ENCODE measurements at regions not wholly inside any gene's neighbourhood (a gene's known extent, or its start where the extent isn't known, plus 50 kb on each side); places are given as distances from the start of the nearest gene placed in this dataset.
A peak's percentile ranks its signal among the peaks of the same experiment; 100 is the strongest.

DNA sequence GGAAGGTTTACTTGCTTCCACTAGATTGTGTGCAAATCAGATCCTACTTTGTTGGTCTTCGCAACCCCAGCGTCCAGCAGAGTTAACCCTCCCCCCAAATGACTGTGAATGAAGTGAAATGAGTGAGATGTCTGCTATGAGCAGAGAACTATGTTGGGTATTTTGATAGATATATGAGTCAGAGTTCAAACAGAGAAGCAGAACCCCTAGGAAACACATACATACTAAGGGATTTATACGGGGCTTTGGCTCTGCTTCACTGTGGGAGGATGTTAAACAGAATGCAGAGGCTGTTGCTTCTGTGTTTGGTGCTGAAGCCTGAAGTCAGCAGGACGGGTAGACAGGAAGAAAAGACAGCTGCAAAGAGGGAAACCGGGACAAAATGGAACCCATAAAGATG is 197.0 kb downstream of the MZT1 start:
- 0 out of 3 replicates have a peak, but pooled peaks have one; percentile 23 for ATAC-seq (ENCODE audit: low read depth)
- H3K36me3 ChIP-seq (ENCODE audit: low read depth): no peaks in the 10 kb centered on the region
- H3K9me3 ChIP-seq (ENCODE audit: severe bottlenecking): no peaks in the 10 kb centered on the region
- TF ChIP-seq CTCF (IDR thresholded peaks at IDR 0.05; ENCODE audit: poor library complexity, severe bottlenecking): no peak
- H3K27me3 ChIP-seq (ENCODE audit: insufficient read depth, poor library complexity, severe bottlenecking): no peaks in the 10 kb centered on the region
- DNase-seq (ENCODE audit: low spot score): no peak
- no peak overlapping the region for H3K27ac ChIP-seq (ENCODE audit: poor library complexity, severe bottlenecking)
- no peaks in the 10 kb centered on the region for H3K4me1 ChIP-seq (ENCODE audit: insufficient read depth, poor library complexity, severe bottlenecking)
- no peak overlapping the region for H3K4me3 ChIP-seq (ENCODE audit: severe bottlenecking)

GRCh38 chr13:72527333-72527732 is 200.1 kb downstream of the MZT1 start:
- TF ChIP-seq CTCF (IDR thresholded peaks at IDR 0.05; ENCODE audit: poor library complexity, severe bottlenecking): no peak
- DNase-seq (ENCODE audit: low spot score): no peak
- Histone ChIP-seq H3K9me3 (ENCODE audit: severe bottlenecking) (no peaks in the 10 kb centered on the region), H3K27me3 (ENCODE audit: insufficient read depth, poor library complexity, severe bottlenecking) (no peaks in the 10 kb centered on the region), H3K4me1 (ENCODE audit: insufficient read depth, poor library complexity, severe bottlenecking) (no peaks in the 10 kb centered on the region), H3K36me3 (ENCODE audit: low read depth) (no peaks in the 10 kb centered on the region), H3K27ac (ENCODE audit: poor library complexity, severe bottlenecking) (no peak overlapping the region), H3K4me3 (ENCODE audit: severe bottlenecking) (no peak overlapping the region)
- no peak for ATAC-seq (ENCODE audit: low read depth)

- no peaks in the 10 kb centered on the region for H3K36me3 ChIP-seq (ENCODE audit: low read depth)
- DNase-seq (ENCODE audit: low spot score) (no peak), ATAC-seq (ENCODE audit: low read depth) (no peak)
- H3K4me1 ChIP-seq (ENCODE audit: insufficient read depth, poor library complexity, severe bottlenecking): no peaks in the 10 kb centered on the region
- H3K27me3 ChIP-seq (ENCODE audit: insufficient read depth, poor library complexity, severe bottlenecking): no peaks in the 10 kb centered on the region
- no peak overlapping the region for H3K27ac ChIP-seq (ENCODE audit: poor library complexity, severe bottlenecking)
- no peak for TF ChIP-seq CTCF (IDR thresholded peaks at IDR 0.05; ENCODE audit: poor library complexity, severe bottlenecking)
- no peak overlapping the region for H3K4me3 ChIP-seq (ENCODE audit: severe bottlenecking)
- no peaks in the 10 kb centered on the region for H3K9me3 ChIP-seq (ENCODE audit: severe bottlenecking)
These were observed 203.8 kb downstream of the MZT1 start for GRCh38 chr13:72523593-72523992.

DNA sequence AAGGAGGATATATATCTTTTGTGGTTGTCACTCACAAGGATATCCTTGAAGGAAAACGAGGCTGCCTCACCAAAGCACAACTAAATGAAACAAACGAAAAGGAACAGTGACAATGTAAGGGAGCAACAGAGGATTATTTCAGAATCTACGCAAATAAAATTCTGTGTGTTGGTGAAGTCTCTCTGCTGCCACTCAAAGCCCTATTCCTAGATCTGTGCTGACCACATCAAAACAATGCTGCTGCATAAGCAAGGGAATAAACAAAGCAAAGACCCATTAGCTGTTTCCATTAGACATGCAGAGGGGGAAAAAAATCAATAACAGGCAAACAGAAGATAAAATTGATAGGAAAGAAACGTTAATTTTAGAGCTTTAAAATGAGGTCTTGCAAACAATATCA is 204.4 kb downstream of the MZT1 start:
- no peak for TF ChIP-seq CTCF (IDR thresholded peaks at IDR 0.05; ENCODE audit: poor library complexity, severe bottlenecking)
- no peaks in the 10 kb centered on the region for H3K9me3 ChIP-seq (ENCODE audit: severe bottlenecking)
- H3K4me3 ChIP-seq (ENCODE audit: severe bottlenecking): no peak overlapping the region
- no peaks in the 10 kb centered on the region for H3K36me3 ChIP-seq (ENCODE audit: low read depth)
- ATAC-seq (ENCODE audit: low read depth): no peak
- no peak overlapping the region for H3K27ac ChIP-seq (ENCODE audit: poor library complexity, severe bottlenecking)
- DNase-seq (ENCODE audit: low spot score): no peak
- H3K4me1 ChIP-seq (ENCODE audit: insufficient read depth, poor library complexity, severe bottlenecking): no peaks in the 10 kb centered on the region
- H3K27me3 ChIP-seq (ENCODE audit: insufficient read depth, poor library complexity, severe bottlenecking): no peaks in the 10 kb centered on the region

GRCh38 chr13:72521940-72522661 is 205.3 kb downstream of the MZT1 start:
- no peak for ATAC-seq (ENCODE audit: low read depth)
- no peaks in the 10 kb centered on the region for H3K9me3 ChIP-seq (ENCODE audit: severe bottlenecking)

More at GRCh38 chr13:72521940-72522661, 205.3 kb downstream of the MZT1 start:
- no peaks in the 10 kb centered on the region for H3K4me1 ChIP-seq (ENCODE audit: insufficient read depth, poor library complexity, severe bottlenecking)
- no peak for DNase-seq (ENCODE audit: low spot score)
- no peak overlapping the region for H3K4me3 ChIP-seq (ENCODE audit: severe bottlenecking)
- no peak for TF ChIP-seq CTCF (IDR thresholded peaks at IDR 0.05; ENCODE audit: poor library complexity, severe bottlenecking)
- no peak overlapping the region for H3K27ac ChIP-seq (ENCODE audit: poor library complexity, severe bottlenecking)
- H3K27me3 ChIP-seq (ENCODE audit: insufficient read depth, poor library complexity, severe bottlenecking): no peaks in the 10 kb centered on the region
- no peaks in the 10 kb centered on the region for H3K36me3 ChIP-seq (ENCODE audit: low read depth)
